ENCODE measurements at regions not wholly inside any gene's neighbourhood (a gene's known extent, or its start where the extent isn't known, plus 50 kb on each side); places are given as distances from the start of the nearest gene placed in this dataset.
"Not testable (repeated sequence)": the region's sequence is repeated elsewhere in the genome, so short reads cannot be mapped to it uniquely, and the experiment has no call there.

GRCh38 chrX:109077788-109078187 is 341.4 kb upstream of the IRS4 start:
- Histone ChIP-seq H3K27ac (no peak overlapping the region), H3K36me3 (no peaks in the 10 kb centered on the region), H3K9me3 (no peaks in the 10 kb centered on the region), H3K27me3 (no peaks in the 10 kb centered on the region), H3K4me1 (no peaks in the 10 kb centered on the region), H3K4me3 (no peak overlapping the region)
- ATAC-seq (no peak), DNase-seq (no peak)
- intact Hi-C loops (cut with DNase I) = no loop called here
- TF ChIP-seq, protein P1, sequence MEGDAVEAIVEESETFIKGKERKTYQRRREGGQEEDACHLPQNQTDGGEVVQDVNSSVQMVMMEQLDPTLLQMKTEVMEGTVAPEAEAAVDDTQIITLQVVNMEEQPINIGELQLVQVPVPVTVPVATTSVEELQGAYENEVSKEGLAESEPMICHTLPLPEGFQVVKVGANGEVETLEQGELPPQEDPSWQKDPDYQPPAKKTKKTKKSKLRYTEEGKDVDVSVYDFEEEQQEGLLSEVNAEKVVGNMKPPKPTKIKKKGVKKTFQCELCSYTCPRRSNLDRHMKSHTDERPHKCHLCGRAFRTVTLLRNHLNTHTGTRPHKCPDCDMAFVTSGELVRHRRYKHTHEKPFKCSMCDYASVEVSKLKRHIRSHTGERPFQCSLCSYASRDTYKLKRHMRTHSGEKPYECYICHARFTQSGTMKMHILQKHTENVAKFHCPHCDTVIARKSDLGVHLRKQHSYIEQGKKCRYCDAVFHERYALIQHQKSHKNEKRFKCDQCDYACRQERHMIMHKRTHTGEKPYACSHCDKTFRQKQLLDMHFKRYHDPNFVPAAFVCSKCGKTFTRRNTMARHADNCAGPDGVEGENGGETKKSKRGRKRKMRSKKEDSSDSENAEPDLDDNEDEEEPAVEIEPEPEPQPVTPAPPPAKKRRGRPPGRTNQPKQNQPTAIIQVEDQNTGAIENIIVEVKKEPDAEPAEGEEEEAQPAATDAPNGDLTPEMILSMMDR (IDR thresholded peaks at IDR 0.05) = no peak

- H3K9me3 ChIP-seq; H3K27ac ChIP-seq; ATAC-seq; DNase-seq; H3K27me3 ChIP-seq; intact Hi-C loops (cut with DNase I); H3K4me1 ChIP-seq; H3K36me3 ChIP-seq; H3K4me3 ChIP-seq: not testable (repeated sequence)
These were observed 317.8 kb upstream of the IRS4 start for GRCh38 chrX:109054181-109054581.

GRCh38 chrX:109049903-109050302 is 313.5 kb upstream of the IRS4 start:
- intact Hi-C loops (cut with DNase I) = no loop called here

GRCh38 chrX:109049416-109049815 is 313.1 kb upstream of the IRS4 start:
- H3K27ac ChIP-seq = no peak overlapping the region
- no peaks in the 10 kb centered on the region for H3K36me3 ChIP-seq
- H3K27me3 ChIP-seq = no peaks in the 10 kb centered on the region
- intact Hi-C loops (cut with DNase I) = no loop called here
- H3K4me3 ChIP-seq = no peak overlapping the region
- TF ChIP-seq, protein P1 (IDR thresholded peaks at IDR 0.05) = no peak
- H3K4me1 ChIP-seq = no peaks in the 10 kb centered on the region
- H3K9me3 ChIP-seq = no peaks in the 10 kb centered on the region
- ATAC-seq = no peak
- no peak for DNase-seq

More at GRCh38 chrX:109049903-109050302, 313.5 kb upstream of the IRS4 start:
- H3K9me3 ChIP-seq = no peaks in the 10 kb centered on the region
- H3K36me3 ChIP-seq = no peaks in the 10 kb centered on the region
- H3K27me3 ChIP-seq = no peaks in the 10 kb centered on the region
- no peaks in the 10 kb centered on the region for H3K4me1 ChIP-seq
- TF ChIP-seq, protein P1 (IDR thresholded peaks at IDR 0.05) = no peak
- no peak overlapping the region for H3K4me3 ChIP-seq
- DNase-seq (no peak), ATAC-seq (no peak)
- H3K27ac ChIP-seq = no peak overlapping the region

DNA sequence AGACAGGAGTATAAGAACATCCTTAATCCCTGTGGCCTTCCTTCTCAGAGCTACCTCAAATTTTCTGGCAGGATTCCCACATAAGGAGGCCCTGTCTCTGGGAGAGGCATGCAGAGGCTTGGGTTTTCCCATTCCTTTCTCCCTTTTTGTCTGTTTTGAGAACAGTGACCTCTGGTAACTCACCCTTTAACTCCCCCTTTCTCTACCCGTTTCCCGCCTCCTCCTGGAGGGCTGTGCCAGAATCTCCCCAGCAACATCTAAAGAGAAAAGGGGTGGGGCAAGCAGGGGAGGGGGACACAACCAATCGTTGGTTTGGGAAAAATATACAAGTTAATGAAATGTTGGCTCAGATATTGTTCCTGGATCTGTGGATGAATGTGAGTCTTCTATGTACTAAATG is 303.7 kb upstream of the IRS4 start:
- no peak overlapping the region for H3K4me3 ChIP-seq
- no peak for ATAC-seq
- H3K4me1 ChIP-seq = no peaks in the 10 kb centered on the region
- intact Hi-C loops (cut with DNase I) = no loop called here
- no peak for DNase-seq
- no peaks in the 10 kb centered on the region for H3K36me3 ChIP-seq
- H3K27me3 ChIP-seq = no peaks in the 10 kb centered on the region
- no peak overlapping the region for H3K27ac ChIP-seq
- TF ChIP-seq, protein P1 (IDR thresholded peaks at IDR 0.05) = no peak
- H3K9me3 ChIP-seq = no peaks in the 10 kb centered on the region

- TF ChIP-seq, protein P1 (IDR thresholded peaks at IDR 0.05) = no peak
- H3K4me3 ChIP-seq = no peak overlapping the region
- H3K27ac ChIP-seq = no peak overlapping the region
- no peaks in the 10 kb centered on the region for H3K36me3 ChIP-seq
- H3K4me1 ChIP-seq = no peaks in the 10 kb centered on the region
- H3K27me3 ChIP-seq = no peaks in the 10 kb centered on the region
- H3K9me3 ChIP-seq = no peaks in the 10 kb centered on the region
- ATAC-seq (no peak), DNase-seq (no peak)
- intact Hi-C loops (cut with DNase I) = no loop called here
These were observed 300.3 kb upstream of the IRS4 start for GRCh38 chrX:109036624-109037023.
